ENCODE measurements at regions not wholly inside any gene's neighbourhood (a gene's known extent, or its start where the extent isn't known, plus 50 kb on each side); places are given as distances from the start of the nearest gene placed in this dataset.

- no peak for TF ChIP-seq USF1 (IDR thresholded peaks at IDR 0.05; ENCODE audit: borderline replicate concordance, low read depth)
- TF ChIP-seq YY1 (IDR thresholded peaks at IDR 0.05; ENCODE audit: low read depth): no peak
- no peak for TF ChIP-seq EP300 (IDR thresholded peaks at IDR 0.05; ENCODE audit: borderline replicate concordance in 1 of 2, low read depth in 1 of 2, low read length in 1 of 2)
- no peak for TF ChIP-seq MXI1 (IDR thresholded peaks at IDR 0.05; ENCODE audit: low read depth, low read length)
Measured at GRCh38 chr12:5165296-5165970, 121.8 kb downstream of the KCNA5 start (continued).

- Histone ChIP-seq H3F3A (replicated peaks; ENCODE audit: insufficient read depth) (peaks cover 7% of the 10 kb centered on the region), H3K27ac (ENCODE audit: low read depth in 2 of 2, low read length in 1 of 2) (peak overlapping the region; percentile 68 to 73), H3K4me2 (peak overlapping the region; percentile 61), H3K9me2 (no peaks in the 10 kb centered on the region), H2AFZ (ENCODE audit: low read depth) (no peak overlapping the region; the same call in 1 of the 2 replicates), H3K4me1 (ENCODE audit: control insufficient read depth in 1 of 2, insufficient read depth in 2 of 2, low read depth in 1 of 2, low read length in 1 of 2) (peaks cover 8 to 20% of the 10 kb centered on the region in 2 experiments; a peak in 3 of 4 replicates), H4K20me1 (ENCODE audit: insufficient read depth) (no peaks in the 10 kb centered on the region), H3K36me3 (replicated peaks in 1 of 2; ENCODE audit: control insufficient read depth in 1 of 2, insufficient read depth in 2 of 2, low read length in 1 of 2) (peaks cover 3 to 6% of the 10 kb centered on the region in 2 experiments), H3K9ac (no peak overlapping the region), H3K4me3 (ENCODE audit: low read depth in 2 of 2, low read length in 1 of 2) (no peak overlapping the region), H3K79me2 (ENCODE audit: insufficient read depth) (no peaks in the 10 kb centered on the region), H3K9me3 (no peaks in the 10 kb centered on the region), H3K27me3 (ENCODE audit: insufficient read depth) (no peaks in the 10 kb centered on the region)
- WGBS (ENCODE audit: low lambda C conversion rate): 9% methylated on average over 3 of the region's 4 CpGs
- peak; percentile 41 for DNase-seq
- POLR2A ChIA-PET: no interaction called here
- CTCF ChIA-PET: interaction anchor here (0.6 to 1.5 kb wide), 4 partner anchors 10 to 274 kb away, joined by 3 read pairs; no protein-coding TSS in a partner anchor
- TF ChIP-seq SMC3 (IDR thresholded peaks at IDR 0.05; ENCODE audit: low read depth, low read length) (no peak), POLR2AphosphoS5 (IDR thresholded peaks at IDR 0.05; ENCODE audit: low read depth, low read length) (peak; percentile 48; the same call in 1 of the 2 replicates), MEF2A (IDR thresholded peaks at IDR 0.05; ENCODE audit: borderline replicate concordance, low read depth) (peak; percentile 44; the same call in 1 of the 2 replicates), TEAD4 (IDR thresholded peaks at IDR 0.05; ENCODE audit: borderline replicate concordance, insufficient read depth) (peak; percentile 80), RCOR1 (IDR thresholded peaks at IDR 0.05; ENCODE audit: low read length) (peak; percentile 36), MXI1 (IDR thresholded peaks at IDR 0.05; ENCODE audit: low read depth, low read length) (no peak), USF2 (IDR thresholded peaks at IDR 0.05; ENCODE audit: borderline replicate concordance, low read depth, low read length) (no peak), PBX3 (IDR thresholded peaks at IDR 0.05) (peak; percentile 71), MAX (IDR thresholded peaks at IDR 0.05; ENCODE audit: low read depth) (peak; percentile 72; the same call in 1 of the 2 replicates), GATA2 (CRISPR knock-in tag; IDR thresholded peaks at IDR 0.05) (no peak), FOXJ3 (CRISPR knock-in tag; IDR thresholded peaks at IDR 0.05) (no peak), YY1 (IDR thresholded peaks at IDR 0.05; ENCODE audit: low read depth) (peak; percentile 48; the same call in 1 of the 2 replicates), RAD21 (IDR thresholded peaks at IDR 0.05; ENCODE audit: low read length) (no peak), IRF3 (IDR thresholded peaks at IDR 0.05; ENCODE audit: low read depth, low read length) (no peak), CHD2 (IDR thresholded peaks at IDR 0.05; ENCODE audit: low read length, partially characterized antibody) (peak; percentile 74), SIN3A (IDR thresholded peaks at IDR 0.05; ENCODE audit: borderline replicate concordance, low read depth, low read length) (no peak), REST (IDR thresholded peaks at IDR 0.05; ENCODE audit: low read depth, low read length) (0 out of 2 replicates have a peak, but pooled peaks have one; percentile 8), USF1 (IDR thresholded peaks at IDR 0.05; ENCODE audit: borderline replicate concordance, low read depth) (no peak), NRF1 (IDR thresholded peaks at IDR 0.05; ENCODE audit: low read depth, low read length) (no peak), TAF1 (IDR thresholded peaks at IDR 0.05; ENCODE audit: borderline replicate concordance, low read depth, low read length) (no peak)
Measured at GRCh38 chr12:5166976-5167375, 123.3 kb downstream of the KCNA5 start.
